ENCODE measurements at regions not wholly inside any gene's neighbourhood (a gene's known extent, or its start where the extent isn't known, plus 50 kb on each side); places are given as distances from the start of the nearest gene placed in this dataset.

DNA sequence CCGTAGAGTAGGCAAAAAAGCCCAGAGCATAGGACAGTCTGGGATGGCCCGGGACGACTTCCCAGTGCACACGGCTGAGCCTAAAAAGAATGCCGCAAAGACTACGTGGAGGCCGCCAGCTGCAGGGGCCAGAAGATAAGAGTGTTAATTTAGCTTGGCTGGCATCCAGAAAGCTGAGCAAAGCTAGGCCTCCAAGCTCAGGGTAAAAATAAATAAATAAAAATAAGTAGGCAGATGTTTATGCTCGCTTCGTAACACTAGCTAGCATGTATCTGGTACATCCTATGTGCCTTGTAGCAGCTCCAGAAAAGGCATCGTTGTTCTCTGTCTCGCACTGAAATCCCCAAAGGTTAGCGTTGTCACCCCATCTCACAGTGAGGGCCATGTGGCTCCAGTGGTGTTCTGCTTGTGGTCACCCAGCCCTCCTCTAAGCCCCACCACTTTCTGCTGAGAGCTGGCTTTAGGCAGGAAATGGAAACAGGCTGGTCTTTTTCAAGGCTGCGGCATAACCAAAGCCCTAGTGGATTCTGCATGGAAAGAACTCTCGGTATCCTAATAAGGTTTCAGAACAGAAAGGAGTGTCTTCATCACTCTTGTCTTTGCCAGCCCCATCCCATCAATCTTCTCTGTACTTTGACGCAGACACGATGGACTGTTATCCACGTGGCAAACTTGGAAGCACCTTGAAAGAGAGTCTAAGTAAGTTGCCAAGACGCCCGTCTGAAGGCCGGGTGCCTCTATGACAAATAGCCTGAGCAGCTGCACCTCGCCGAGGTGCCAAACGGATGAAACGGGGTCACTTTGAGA lies 58.1 kb upstream of the MEF2A start:
- Histone ChIP-seq H3K36me3 (replicated peaks) (no peaks in the 10 kb centered on the region), H3K4me3 (ENCODE audit: low read depth, low read length) (no peak overlapping the region), H3K27me3 (replicated peaks) (no peaks in the 10 kb centered on the region), H3K27ac (peak overlapping the region; percentile 46)
- TF ChIP-seq, protein P1, sequence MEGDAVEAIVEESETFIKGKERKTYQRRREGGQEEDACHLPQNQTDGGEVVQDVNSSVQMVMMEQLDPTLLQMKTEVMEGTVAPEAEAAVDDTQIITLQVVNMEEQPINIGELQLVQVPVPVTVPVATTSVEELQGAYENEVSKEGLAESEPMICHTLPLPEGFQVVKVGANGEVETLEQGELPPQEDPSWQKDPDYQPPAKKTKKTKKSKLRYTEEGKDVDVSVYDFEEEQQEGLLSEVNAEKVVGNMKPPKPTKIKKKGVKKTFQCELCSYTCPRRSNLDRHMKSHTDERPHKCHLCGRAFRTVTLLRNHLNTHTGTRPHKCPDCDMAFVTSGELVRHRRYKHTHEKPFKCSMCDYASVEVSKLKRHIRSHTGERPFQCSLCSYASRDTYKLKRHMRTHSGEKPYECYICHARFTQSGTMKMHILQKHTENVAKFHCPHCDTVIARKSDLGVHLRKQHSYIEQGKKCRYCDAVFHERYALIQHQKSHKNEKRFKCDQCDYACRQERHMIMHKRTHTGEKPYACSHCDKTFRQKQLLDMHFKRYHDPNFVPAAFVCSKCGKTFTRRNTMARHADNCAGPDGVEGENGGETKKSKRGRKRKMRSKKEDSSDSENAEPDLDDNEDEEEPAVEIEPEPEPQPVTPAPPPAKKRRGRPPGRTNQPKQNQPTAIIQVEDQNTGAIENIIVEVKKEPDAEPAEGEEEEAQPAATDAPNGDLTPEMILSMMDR (IDR thresholded peaks at IDR 0.05; ENCODE audit: low read depth, low read length, missing control alignments), result no peak
- DNase-seq, result peak; percentile 83
- in situ Hi-C loops (cut with HindIII; ENCODE audit: low pct_ligation_motif_present, low sequenced_read_pairs), result no loop called here

DNA sequence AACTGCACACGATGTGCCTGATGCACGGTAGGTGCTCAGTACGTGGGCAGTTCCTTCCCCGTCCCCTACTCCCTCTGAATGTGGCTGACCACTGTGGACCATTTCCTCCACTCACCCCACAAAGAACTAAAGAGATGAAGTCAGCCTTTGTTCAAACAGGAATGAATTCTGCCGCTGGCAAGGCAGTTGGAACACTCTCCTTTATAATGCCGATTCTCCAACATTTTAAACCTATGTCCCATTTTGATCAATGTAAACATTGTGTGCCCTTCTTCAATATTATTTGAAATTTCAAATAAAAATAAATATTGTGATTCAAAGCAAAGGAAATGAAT lies 57.5 kb upstream of the MEF2A start:
- in situ Hi-C loops (cut with HindIII; ENCODE audit: low pct_ligation_motif_present, low sequenced_read_pairs), result no loop called here
- no peaks in the 10 kb centered on the region for H3K27me3 ChIP-seq (replicated peaks)
- H3K4me3 ChIP-seq (ENCODE audit: low read depth, low read length), result no peak overlapping the region
- TF ChIP-seq, protein P1 (IDR thresholded peaks at IDR 0.05; ENCODE audit: low read depth, low read length, missing control alignments), result no peak
- DNase-seq, result no peak
- H3K36me3 ChIP-seq (replicated peaks), result no peaks in the 10 kb centered on the region
- H3K27ac ChIP-seq, result no peak overlapping the region

DNA sequence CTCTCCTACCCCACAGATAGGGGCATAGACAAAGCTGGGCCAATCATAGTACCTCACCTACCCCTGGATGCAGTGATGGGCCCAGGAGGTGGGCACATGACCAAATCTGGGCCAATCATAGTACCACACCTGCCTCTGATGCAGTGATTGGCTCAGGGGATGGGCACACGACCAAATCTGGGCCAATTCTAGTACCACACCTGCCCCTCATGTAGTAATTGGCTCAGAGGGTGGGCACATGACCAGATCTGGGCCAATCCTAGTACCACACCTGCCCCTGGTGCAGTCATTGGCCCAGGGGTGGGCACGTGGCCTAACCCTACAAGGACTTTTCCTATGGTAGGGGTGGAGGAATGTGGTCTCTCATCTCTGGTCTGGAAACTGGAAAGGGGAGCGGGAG lies 56.9 kb upstream of the MEF2A start:
- in situ Hi-C loops (cut with HindIII; ENCODE audit: low pct_ligation_motif_present, low sequenced_read_pairs), result no loop called here
- TF ChIP-seq, protein P1 (IDR thresholded peaks at IDR 0.05; ENCODE audit: low read depth, low read length, missing control alignments), result no peak
- Histone ChIP-seq H3K27me3 (replicated peaks) (no peaks in the 10 kb centered on the region), H3K27ac (no peak overlapping the region), H3K4me3 (ENCODE audit: low read depth, low read length) (no peak overlapping the region), H3K36me3 (replicated peaks) (no peaks in the 10 kb centered on the region)
- DNase-seq, result no peak

DNA sequence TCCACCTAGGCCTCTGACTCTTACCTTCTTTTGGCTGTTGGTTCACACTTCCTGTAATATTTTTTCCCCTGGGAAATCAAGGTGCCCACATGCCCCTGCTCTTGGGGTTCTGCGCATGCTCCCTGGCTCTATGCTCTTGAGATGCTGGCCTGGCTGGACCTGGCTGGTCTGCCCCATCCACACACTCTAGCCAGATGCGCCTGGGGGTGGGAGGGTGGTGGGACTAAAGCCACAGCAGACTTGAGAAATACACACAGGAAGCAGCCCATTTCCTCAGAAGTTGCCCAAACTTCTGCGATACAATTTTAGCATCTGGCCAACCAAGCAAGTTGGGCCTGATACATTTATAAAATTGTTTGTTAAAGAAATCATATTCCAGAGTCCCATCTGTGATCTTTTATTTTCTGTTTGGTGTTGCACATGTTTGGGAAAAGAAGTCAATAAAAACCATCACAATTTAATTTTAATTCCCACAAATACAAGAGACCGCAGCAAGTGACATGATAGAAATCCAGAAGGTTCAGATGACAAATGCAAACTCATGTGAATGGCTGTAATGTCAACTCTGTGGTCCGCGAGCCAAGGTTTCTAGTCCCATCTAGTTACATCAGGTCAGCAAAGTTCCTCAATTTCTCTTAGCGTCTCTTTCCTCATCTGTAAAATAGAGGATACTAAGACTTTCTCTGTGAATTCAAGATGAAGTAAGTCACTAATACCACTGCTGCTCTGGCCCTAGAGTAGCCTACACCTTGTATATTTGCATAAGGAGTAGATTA lies 55.9 kb upstream of the MEF2A start:
- Histone ChIP-seq H3K36me3 (replicated peaks) (no peaks in the 10 kb centered on the region), H3K4me3 (ENCODE audit: low read depth, low read length) (no peak overlapping the region), H3K27me3 (replicated peaks) (no peaks in the 10 kb centered on the region), H3K27ac (no peak overlapping the region)
- in situ Hi-C loops (cut with HindIII; ENCODE audit: low pct_ligation_motif_present, low sequenced_read_pairs), result no loop called here
- no peak for DNase-seq
- TF ChIP-seq, protein P1 (IDR thresholded peaks at IDR 0.05; ENCODE audit: low read depth, low read length, missing control alignments), result no peak

DNA sequence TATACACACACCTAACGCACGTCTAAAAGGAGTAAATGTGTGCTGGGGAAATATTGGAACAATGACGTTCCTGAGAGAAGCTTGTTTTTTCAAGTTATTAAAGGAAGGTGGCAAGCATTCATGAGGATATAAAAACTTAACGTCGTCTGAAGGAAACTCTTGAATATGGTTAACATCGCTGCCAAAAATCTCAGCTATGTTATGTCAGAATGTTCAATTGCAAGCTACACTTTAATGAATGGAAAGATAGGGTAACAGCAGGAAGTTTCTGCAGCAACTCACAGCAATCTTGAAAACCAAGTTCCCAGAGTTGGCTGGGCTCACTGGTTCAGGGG lies 54.3 kb upstream of the MEF2A start:
- TF ChIP-seq, protein P1 (IDR thresholded peaks at IDR 0.05; ENCODE audit: low read depth, low read length, missing control alignments), result no peak
- H3K36me3 ChIP-seq (replicated peaks), result no peaks in the 10 kb centered on the region
- DNase-seq, result peak; percentile 39
- in situ Hi-C loops (cut with HindIII; ENCODE audit: low pct_ligation_motif_present, low sequenced_read_pairs), result no loop called here
- no peaks in the 10 kb centered on the region for H3K27me3 ChIP-seq (replicated peaks)
- no peak overlapping the region for H3K27ac ChIP-seq
- no peak overlapping the region for H3K4me3 ChIP-seq (ENCODE audit: low read depth, low read length)
